ENCODE measurements at regions not wholly inside any gene's neighbourhood (a gene's known extent, or its start where the extent isn't known, plus 50 kb on each side); places are given as distances from the start of the nearest gene placed in this dataset.

DNA sequence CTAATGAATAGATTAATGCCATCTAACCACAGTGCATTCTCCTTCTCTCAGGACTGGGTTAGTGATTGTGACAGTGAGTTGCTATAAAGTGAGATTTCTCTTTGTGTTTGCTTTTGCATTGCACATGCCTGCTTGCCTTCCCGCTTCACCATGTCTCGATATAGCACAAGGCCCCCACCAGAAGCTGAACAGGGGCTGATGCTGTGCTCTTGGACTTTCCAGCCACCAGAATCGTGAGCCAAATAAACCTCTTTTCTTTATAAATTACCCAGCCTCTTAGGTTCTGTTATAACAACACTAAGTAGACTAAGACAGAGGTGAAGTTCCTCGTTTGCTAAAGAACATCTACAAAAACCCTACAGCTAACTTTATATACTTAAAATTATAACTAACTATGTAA lies 173.0 kb downstream of the KIF26A start:
- Histone ChIP-seq H3K27me3 (ENCODE audit: control insufficient read depth, insufficient read depth, low read length) (no peaks in the 10 kb centered on the region), H3K9ac (ENCODE audit: low read length in 3 of 3) (no peak overlapping the region), H3K4me3 (ENCODE audit: low read length in 3 of 3) (no peak overlapping the region), H3K9me3 (ENCODE audit: control insufficient read depth in 2 of 3, insufficient read depth in 1 of 3, low read length in 3 of 3) (no peaks in the 10 kb centered on the region), H3K36me3 (ENCODE audit: control insufficient read depth in 2 of 3, insufficient read depth in 3 of 3, low read length in 3 of 3) (no peaks in the 10 kb centered on the region), H3K4me1 (ENCODE audit: control insufficient read depth in 2 of 3, insufficient read depth in 2 of 3, low read depth in 1 of 3, low read length in 3 of 3) (no peaks in the 10 kb centered on the region), H3K27ac (ENCODE audit: low read depth in 2 of 2, low read length in 2 of 2) (no peak overlapping the region)
- TF ChIP-seq, protein P1, sequence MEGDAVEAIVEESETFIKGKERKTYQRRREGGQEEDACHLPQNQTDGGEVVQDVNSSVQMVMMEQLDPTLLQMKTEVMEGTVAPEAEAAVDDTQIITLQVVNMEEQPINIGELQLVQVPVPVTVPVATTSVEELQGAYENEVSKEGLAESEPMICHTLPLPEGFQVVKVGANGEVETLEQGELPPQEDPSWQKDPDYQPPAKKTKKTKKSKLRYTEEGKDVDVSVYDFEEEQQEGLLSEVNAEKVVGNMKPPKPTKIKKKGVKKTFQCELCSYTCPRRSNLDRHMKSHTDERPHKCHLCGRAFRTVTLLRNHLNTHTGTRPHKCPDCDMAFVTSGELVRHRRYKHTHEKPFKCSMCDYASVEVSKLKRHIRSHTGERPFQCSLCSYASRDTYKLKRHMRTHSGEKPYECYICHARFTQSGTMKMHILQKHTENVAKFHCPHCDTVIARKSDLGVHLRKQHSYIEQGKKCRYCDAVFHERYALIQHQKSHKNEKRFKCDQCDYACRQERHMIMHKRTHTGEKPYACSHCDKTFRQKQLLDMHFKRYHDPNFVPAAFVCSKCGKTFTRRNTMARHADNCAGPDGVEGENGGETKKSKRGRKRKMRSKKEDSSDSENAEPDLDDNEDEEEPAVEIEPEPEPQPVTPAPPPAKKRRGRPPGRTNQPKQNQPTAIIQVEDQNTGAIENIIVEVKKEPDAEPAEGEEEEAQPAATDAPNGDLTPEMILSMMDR (IDR thresholded peaks at IDR 0.05; ENCODE audit: borderline replicate concordance, extremely low read depth, insufficient read depth), result no peak
- FAIRE-seq, result no peak
- DNase-seq, result no peak
- intact Hi-C loops (cut with DNase I), result no loop called here

DNA sequence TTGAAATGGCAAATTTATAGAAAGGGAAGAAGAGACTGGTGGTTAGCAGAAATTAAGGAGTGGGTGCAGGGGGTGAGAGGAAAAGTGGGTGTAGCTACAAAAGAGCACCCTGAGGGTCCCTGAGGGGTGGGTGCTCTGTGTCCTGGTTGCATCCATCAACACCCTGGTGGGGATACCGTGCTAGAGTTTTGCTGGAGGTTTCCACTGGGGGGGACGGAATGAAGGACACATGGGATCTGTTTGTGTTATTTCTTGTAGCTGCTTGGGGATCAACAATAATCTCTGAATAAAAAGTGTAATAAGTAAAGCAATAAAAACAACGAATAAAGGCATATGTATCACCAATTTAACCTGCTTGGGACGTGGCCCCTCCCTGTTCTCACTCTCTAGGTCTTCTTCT lies 175.3 kb downstream of the KIF26A start:
- Histone ChIP-seq H3K27me3 (ENCODE audit: control insufficient read depth, insufficient read depth, low read length) (no peaks in the 10 kb centered on the region), H3K9me3 (ENCODE audit: control insufficient read depth in 2 of 3, insufficient read depth in 1 of 3, low read length in 3 of 3) (no peaks in the 10 kb centered on the region), H3K4me1 (ENCODE audit: control insufficient read depth in 2 of 3, insufficient read depth in 2 of 3, low read depth in 1 of 3, low read length in 3 of 3) (no peaks in the 10 kb centered on the region), H3K9ac (ENCODE audit: low read length in 3 of 3) (no peak overlapping the region), H3K27ac (ENCODE audit: low read depth in 2 of 2, low read length in 2 of 2) (no peak overlapping the region), H3K36me3 (ENCODE audit: control insufficient read depth in 2 of 3, insufficient read depth in 3 of 3, low read length in 3 of 3) (no peaks in the 10 kb centered on the region), H3K4me3 (ENCODE audit: low read length in 3 of 3) (no peak overlapping the region)
- TF ChIP-seq, protein P1 (IDR thresholded peaks at IDR 0.05; ENCODE audit: borderline replicate concordance, extremely low read depth, insufficient read depth), result no peak
- FAIRE-seq, result no peak
- DNase-seq, result no peak
- intact Hi-C loops (cut with DNase I), result no loop called here

DNA sequence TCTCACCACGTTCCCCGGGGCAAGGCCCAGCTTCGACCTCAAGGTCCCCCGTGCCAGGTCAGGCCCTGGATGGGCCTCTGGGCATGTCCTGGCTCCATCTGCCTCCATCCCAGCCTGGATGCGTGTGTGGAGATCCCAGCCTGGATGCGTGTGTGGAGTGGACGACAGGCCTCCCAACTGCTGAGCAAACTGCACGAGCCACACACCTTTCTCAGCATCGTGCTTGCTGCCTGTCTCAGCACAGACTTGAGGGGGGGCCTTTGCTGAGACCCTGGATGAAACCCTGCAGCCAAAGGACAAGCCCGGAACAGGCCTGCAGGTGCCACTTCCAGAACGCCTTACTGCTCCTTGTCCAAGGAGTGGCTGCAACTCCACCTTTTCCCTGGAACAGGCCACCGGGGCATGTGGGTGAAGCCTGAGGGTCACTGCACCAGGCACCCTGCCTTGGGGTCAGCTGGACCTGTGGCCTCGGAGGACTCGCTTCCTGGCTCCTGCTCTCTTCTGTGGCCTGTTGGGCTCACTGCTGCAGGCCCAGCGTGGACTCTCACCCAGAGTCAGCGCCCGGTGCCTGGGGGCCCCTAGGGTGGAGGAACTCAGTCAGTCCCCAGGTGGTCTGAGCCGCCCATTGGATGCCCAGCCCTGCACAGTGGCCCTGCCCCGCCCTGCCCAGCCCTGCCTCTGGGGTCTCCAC lies 176.0 kb downstream of the KIF26A start:
- no peaks in the 10 kb centered on the region for H3K27me3 ChIP-seq (ENCODE audit: control insufficient read depth, insufficient read depth, low read length)
- intact Hi-C loops (cut with DNase I), result no loop called here
- H3K4me1 ChIP-seq (ENCODE audit: control insufficient read depth in 2 of 3, insufficient read depth in 2 of 3, low read depth in 1 of 3, low read length in 3 of 3), result no peaks in the 10 kb centered on the region
- H3K4me3 ChIP-seq (ENCODE audit: low read length in 3 of 3), result no peak overlapping the region
- TF ChIP-seq, protein P1 (IDR thresholded peaks at IDR 0.05; ENCODE audit: borderline replicate concordance, extremely low read depth, insufficient read depth), result no peak
- no peaks in the 10 kb centered on the region for H3K36me3 ChIP-seq (ENCODE audit: control insufficient read depth in 2 of 3, insufficient read depth in 3 of 3, low read length in 3 of 3)
- no peak overlapping the region for H3K27ac ChIP-seq (ENCODE audit: low read depth in 2 of 2, low read length in 2 of 2)
- DNase-seq (peak in 1 of 5 donors; percentile 22), FAIRE-seq (no peak)
- H3K9ac ChIP-seq (ENCODE audit: low read length in 3 of 3), result no peak overlapping the region
- H3K9me3 ChIP-seq (ENCODE audit: control insufficient read depth in 2 of 3, insufficient read depth in 1 of 3, low read length in 3 of 3), result no peaks in the 10 kb centered on the region

DNA sequence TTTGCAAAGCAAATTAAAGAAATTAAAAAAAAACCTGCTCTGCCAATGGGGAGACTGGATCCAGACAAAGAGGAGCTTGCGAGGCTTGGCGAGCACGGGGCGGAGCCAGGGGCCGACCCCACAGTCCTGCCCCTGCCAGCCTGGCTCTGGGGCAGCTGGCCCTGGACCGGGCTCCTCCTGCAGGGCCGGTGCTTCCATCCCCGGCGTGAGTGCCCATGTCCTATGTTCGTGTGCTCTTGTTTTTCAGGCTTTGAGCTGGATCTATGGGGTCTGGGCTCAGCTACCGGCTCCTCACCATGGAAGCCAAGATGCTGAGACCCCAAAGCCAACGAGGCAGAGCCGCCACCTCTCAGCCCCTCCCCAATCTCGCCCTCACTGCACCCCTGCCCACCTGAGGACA lies 176.8 kb downstream of the KIF26A start:
- Histone ChIP-seq H3K27ac (ENCODE audit: low read depth in 2 of 2, low read length in 2 of 2) (no peak overlapping the region), H3K4me3 (ENCODE audit: low read length in 3 of 3) (no peak overlapping the region), H3K36me3 (ENCODE audit: control insufficient read depth in 2 of 3, insufficient read depth in 3 of 3, low read length in 3 of 3) (no peaks in the 10 kb centered on the region), H3K27me3 (ENCODE audit: control insufficient read depth, insufficient read depth, low read length) (no peaks in the 10 kb centered on the region), H3K9me3 (ENCODE audit: control insufficient read depth in 2 of 3, insufficient read depth in 1 of 3, low read length in 3 of 3) (no peaks in the 10 kb centered on the region), H3K9ac (ENCODE audit: low read length in 3 of 3) (no peak overlapping the region), H3K4me1 (ENCODE audit: control insufficient read depth in 2 of 3, insufficient read depth in 2 of 3, low read depth in 1 of 3, low read length in 3 of 3) (no peaks in the 10 kb centered on the region)
- intact Hi-C loops (cut with DNase I), result no loop called here
- TF ChIP-seq, protein P1 (IDR thresholded peaks at IDR 0.05; ENCODE audit: borderline replicate concordance, extremely low read depth, insufficient read depth), result no peak
- FAIRE-seq (no peak), DNase-seq (no peak)
